Adrenal gland (tissue), 5 donors: ENCODE measurements at regions not wholly inside any gene's neighbourhood (a gene's known extent, or its start where the extent isn't known, plus 50 kb on each side); places are given as distances from the start of the nearest gene placed in this dataset.

ENCODE experiments used
- CTCF ChIP-seq, 6 experiments: fragments of 450-650 bp in 4 of 6; fragments of 200-600 bp in 2 of 6; sonication (generic) in 1 of 6; IDR thresholded peaks; 1 replicate in 5 of 6; 2 replicates in 1 of 6; pipeline versions ENCODE4 v1.5.1 to v1.8.0; 2016 to 2021; ENCODE audit warnings: antibody characterized with exemption in 6 of 6, mild to moderate bottlenecking in 2 of 6, moderate library complexity in 1 of 6
- POLR2A ChIP-seq, 2 donors: fragments of 450-650 bp; IDR thresholded peaks; one replicate each; pipeline ENCODE4 v1.6.1; 2017; ENCODE audit warnings: antibody characterized with exemption in 2 of 2, mild to moderate bottlenecking in 2 of 2, moderate library complexity in 1 of 2
- donor health status: DM: no; HTN: no; CAD: no.

GRCh38 chr21:21898801-21899200 is 900.6 kb downstream of the NCAM2 start:
- no peak for TF ChIP-seq CTCF (IDR thresholded peaks at IDR 0.05)
- TF ChIP-seq POLR2A (IDR thresholded peaks at IDR 0.05) = no peak
